NCI-H1092 (cell line): ENCODE measurements at regions not wholly inside any gene's neighbourhood (a gene's known extent, or its start where the extent isn't known, plus 50 kb on each side); places are given as distances from the start of the nearest gene placed in this dataset.
"Not testable (repeated sequence)": the region's sequence is repeated elsewhere in the genome, so short reads cannot be mapped to it uniquely, and the experiment has no call there.

Source experiments
- DNase-seq: peaks from one replicate; lab custom pipeline; 2025; lab: John Stamatoyannopoulos, UW

- DNase-seq: no peak
Measured at GRCh38 chr21:28590676-28591075, 402.0 kb downstream of the LTN1 start.

DNA sequence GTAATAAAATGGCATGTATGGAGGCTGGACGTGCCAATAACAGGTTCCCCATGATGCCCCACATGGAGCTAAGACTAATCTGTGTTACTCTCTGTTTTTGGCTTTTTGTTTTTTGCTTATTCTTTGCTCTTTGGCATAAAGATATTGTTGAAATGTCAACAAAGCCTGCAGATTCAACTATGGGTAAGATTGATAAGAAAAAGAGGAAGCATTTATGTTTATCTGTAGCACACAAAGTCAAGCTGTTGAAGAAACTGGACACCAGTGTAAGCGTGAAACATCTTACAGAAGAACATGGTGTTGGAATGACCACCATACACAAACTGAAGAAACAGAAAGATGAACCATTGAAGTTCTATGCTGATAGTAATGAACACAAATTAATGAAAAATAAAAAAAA is 402.7 kb downstream of the LTN1 start:
- no peak for DNase-seq

- DNase-seq: no peak
Measured at GRCh38 chr21:28588997-28589396, 403.7 kb downstream of the LTN1 start.

DNA sequence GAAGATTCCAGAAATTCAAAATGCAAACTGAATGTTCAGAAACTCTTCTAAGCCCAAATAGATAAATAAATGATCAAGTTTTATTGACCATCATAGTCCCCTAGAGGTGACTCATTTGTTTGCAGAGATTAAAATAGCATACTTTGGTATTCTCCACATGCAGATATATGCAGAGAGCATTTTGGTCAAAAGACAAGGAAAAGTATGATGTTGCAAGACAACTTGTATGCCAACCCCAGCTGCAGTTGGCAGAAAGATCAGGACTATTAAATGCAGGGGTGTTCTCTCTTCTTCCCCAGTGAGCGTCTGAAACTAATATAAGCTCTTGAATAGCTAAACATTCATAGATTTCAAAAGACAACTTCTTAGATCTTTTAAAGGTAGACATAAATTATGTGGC is 404.9 kb downstream of the LTN1 start:
- DNase-seq: no peak

GRCh38 chr21:28581976-28582375 is 410.7 kb downstream of the LTN1 start:
- no peak for DNase-seq

DNA sequence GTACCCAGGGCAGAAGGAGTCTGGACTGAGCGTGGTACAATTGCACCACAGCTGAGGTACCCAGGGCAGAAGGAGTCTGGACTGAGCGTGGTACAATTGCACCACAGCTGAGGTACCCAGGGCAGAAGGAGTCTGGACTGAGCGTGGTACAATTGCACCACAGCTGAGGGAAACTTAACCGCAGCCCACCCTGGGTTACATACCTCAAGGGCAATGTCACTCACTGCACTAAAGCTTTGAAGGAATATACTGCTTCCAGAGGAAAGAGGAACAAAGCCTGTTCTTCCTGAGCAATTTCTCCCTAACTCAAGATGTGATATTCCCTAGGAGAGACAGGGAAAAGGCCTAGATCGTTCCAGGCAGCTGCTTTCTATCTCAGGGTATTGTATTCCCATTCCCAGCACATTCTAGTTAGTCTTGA is 411.4 kb downstream of the LTN1 start:
- DNase-seq: not testable (repeated sequence)

GRCh38 chr21:28580585-28580984 is 412.1 kb downstream of the LTN1 start:
- no peak for DNase-seq

GRCh38 chr21:28579986-28580550 is 412.6 kb downstream of the LTN1 start:
- no peak for DNase-seq

DNA sequence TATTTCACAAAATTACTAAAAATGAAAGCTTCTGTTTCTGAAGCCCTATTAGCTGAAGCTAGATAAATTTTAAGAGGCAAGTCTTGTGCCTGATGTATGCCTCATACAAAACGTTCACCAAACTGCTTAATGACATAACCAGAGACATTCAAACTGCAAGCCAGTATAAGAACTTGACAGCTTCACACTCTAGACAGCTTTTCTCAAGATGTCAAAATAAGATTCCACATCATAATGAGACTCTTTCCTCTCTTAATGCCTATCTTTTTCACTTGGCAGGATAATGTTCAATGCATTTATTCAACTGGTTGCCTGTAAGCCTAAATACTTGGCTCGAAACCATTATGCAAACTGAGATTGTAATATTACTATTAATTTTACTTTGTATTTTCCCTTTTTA is 424.0 kb downstream of the LTN1 start:
- DNase-seq: no peak

- DNase-seq: not testable (repeated sequence)
Measured at GRCh38 chr21:28563933-28564332, 428.7 kb downstream of the LTN1 start.

DNA sequence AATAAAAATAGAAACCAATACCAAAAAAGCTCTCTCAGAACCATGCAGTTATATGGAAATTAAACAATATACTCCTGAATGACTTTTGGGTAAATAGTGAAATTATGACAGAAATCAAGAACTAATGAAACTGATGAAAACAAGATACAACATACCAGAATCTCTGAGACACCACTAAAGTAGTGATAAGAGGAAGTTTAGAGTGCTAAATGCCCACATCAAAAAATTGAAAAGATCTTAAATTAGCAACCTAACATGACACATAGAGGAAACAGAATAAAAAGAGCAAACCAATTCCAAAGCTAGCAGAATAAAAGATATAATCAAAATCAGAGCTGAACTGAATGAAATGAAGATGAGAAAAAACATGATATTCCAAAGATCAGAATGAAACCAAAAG is 430.9 kb downstream of the LTN1 start:
- DNase-seq: no peak

- DNase-seq: no peak
Measured at GRCh38 chr21:28554660-28555475, 437.8 kb downstream of the LTN1 start.

GRCh38 chr21:28550057-28550825 is 442.4 kb downstream of the LTN1 start:
- no peak for DNase-seq

DNA sequence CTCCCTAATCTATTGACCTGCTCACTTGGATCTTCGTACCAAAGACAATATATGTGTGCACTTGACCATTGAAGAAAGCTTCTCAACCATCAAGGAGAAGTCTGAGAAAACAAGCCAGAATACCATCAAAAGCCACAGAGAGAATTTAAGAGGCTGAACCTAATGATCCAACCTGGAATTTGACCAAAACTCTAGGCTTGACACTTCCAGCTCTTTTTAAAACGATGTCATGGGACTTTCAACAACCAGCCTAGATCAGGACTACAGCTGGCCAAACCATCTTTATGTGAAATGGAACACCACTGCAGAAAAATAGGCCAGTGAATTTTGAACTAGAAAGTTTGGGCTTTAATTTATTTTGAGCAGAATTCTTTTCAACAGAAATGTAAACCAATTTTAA is 444.4 kb downstream of the LTN1 start:
- no peak for DNase-seq

DNA sequence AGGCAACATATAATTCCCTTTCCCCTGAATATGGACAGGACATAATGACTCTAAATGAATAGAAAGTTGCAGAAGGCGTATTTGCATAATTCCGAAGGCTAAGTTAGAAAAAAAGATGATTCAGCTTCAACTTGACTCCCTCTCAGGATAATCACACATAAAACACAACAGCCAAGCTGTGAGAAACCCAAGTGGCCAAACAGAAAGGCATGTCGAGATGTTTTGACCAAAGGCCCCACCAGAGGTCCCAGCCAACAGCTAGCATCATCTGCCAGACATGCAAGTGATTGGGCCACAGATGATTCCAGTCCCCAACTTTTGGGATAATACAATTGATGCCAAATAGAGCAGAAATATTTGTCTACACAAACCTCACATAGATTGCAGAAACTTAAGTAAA is 444.9 kb downstream of the LTN1 start:
- DNase-seq: no peak

DNA sequence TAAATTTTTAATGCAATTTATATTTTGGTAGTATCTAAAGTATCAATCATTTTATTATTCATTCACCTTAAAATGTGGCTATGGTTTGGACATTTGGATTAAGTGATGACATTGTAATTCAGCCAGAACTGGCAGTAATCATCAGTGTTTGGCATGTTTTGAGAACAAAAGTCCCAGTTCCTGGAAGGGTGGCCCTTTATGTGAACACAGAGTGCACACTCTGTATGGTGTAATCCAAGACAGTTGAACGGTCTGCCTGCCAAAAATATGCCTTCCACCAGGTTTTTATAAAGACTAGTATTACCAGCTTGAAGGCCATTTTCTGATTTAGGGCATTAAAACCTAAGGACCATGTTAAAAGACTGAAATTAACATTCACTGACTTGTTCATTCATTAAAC is 448.7 kb downstream of the LTN1 start:
- DNase-seq: no peak

- no peak for DNase-seq
Measured at GRCh38 chr21:28541371-28542112, 451.1 kb downstream of the LTN1 start.

- no peak for DNase-seq
Measured at GRCh38 chr21:28540514-28540913, 452.2 kb downstream of the LTN1 start.

DNA sequence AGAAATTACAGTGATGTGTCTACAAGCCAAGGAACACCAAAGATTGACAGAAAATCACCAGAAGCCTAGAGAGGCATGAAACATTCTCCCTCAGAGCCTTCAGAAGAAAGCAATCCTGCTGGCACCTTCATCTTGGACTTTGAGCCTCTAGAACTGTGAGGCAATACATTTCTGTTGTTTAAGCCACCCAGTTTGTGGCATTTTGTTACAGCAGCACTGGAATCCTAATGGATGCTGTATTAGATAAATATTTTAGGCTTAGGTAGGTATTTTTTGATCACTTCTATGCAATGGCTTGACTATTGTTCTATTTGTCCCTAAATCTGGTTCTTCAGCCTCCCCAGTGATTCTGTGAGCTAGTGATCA is 453.1 kb downstream of the LTN1 start:
- DNase-seq: no peak

- no peak for DNase-seq
Measured at GRCh38 chr21:28538987-28539622, 453.6 kb downstream of the LTN1 start.

DNA sequence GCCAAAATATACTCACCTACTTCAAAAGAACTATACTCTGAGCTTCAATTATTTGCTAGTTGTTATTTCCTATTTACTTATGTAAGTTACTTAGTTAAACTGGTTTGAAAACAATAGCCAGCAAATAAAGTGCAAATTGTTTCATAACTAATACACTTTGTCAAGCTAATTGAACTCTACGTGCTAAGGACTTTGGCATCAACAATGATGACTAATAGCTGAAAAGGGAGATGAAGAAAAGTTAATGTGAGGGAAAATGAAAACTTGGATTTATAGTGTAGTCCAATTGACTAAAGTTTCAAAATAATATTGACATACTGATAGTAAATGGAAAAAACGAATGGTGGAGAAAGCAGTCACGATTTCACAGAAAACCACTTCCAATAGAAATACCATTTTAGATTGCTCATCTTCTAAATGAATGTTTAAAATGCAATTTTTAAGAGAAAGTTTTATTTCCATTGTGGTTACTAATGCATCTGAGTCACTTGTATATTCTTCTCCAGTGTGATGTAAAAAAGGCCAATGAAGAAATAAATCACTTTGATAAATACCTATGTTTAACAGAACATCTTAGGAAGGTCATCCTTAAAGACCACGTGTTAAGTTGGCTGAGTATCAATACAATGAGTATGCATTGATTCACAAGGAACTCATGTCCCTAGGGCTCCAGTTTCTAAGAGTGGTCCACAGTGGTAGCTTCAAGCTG is 455.2 kb downstream of the LTN1 start:
- DNase-seq: no peak
